PFSK-1 (cell line): ENCODE measurements at regions not wholly inside any gene's neighbourhood (a gene's known extent, or its start where the extent isn't known, plus 50 kb on each side); places are given as distances from the start of the nearest gene placed in this dataset.

Experiments
- FOXP2 ChIP-seq: optimal IDR thresholded peaks from 2 replicates; pipeline ENCODE3; 2011; ENCODE audit warnings: borderline replicate concordance, control low read depth, inconsistent platforms; ENCODE audit not compliant: insufficient read depth; ENCODE audit errors: extremely low read length, extremely low read depth
- POLR2AphosphoS5 ChIP-seq: IDR thresholded peaks from 2 replicates; pipeline ENCODE4 v1.6.1; 2012; ENCODE audit warnings: low read depth, mild to moderate bottlenecking, control low read depth, low read length, moderate library complexity
- REST ChIP-seq, 2 experiments: IDR thresholded peaks; 2 replicates each; pipeline versions ENCODE4 v1.6.1 to v1.8.0; 2011 to 2012; ENCODE audit warnings: low read depth in 2 of 2, low read length in 2 of 2, control low read depth in 1 of 2, inconsistent platforms in 1 of 2, mild to moderate bottlenecking in 1 of 2, moderate library complexity in 1 of 2; ENCODE audit not compliant: insufficient read depth in 1 of 2
- SIN3A ChIP-seq: IDR thresholded peaks from 2 replicates; pipeline ENCODE4 v1.6.1; 2012; ENCODE audit warnings: mild to moderate bottlenecking, low read length, moderate library complexity, borderline replicate concordance; ENCODE audit not compliant: insufficient read depth
- TAF1 ChIP-seq: IDR thresholded peaks from 2 replicates; pipeline ENCODE4 v1.6.1; 2012; ENCODE audit warnings: low read length, control low read depth, borderline replicate concordance; ENCODE audit not compliant: insufficient read depth

- TF ChIP-seq SIN3A = no peak
- TF ChIP-seq REST (IDR thresholded peaks at IDR 0.05; ENCODE audit: insufficient read depth in 1 of 2, low read depth in 2 of 2, low read length in 2 of 2) = no peak
- no peak for TF ChIP-seq TAF1
- TF ChIP-seq POLR2AphosphoS5 = no peak
- TF ChIP-seq FOXP2 = no peak
Measured at GRCh38 chr10:106011250-106011649, 1153.3 kb downstream of the SORCS1 start.
